LNCaP clone FGC (cell line): ENCODE measurements at regions not wholly inside any gene's neighbourhood (a gene's known extent, or its start where the extent isn't known, plus 50 kb on each side); places are given as distances from the start of the nearest gene placed in this dataset.

ENCODE experiments used
- DNase-seq: peaks from one replicate; pipeline ENCODE4 v3.0.0-alpha.2; 2011; ENCODE audit warnings: low read depth
- H3K4me3 ChIP-seq: 2 replicates; pipeline ENCODE4 v1.5.1; 2011; ENCODE audit warnings: mild to moderate bottlenecking, low read depth, low read length, control low read depth
- TF ChIP-seq, protein P1 (sequence below): IDR thresholded peaks from 2 replicates; pipeline ENCODE4 v1.5.1; 2012; ENCODE audit warnings: mild to moderate bottlenecking; ENCODE audit not compliant: control insufficient read depth, insufficient read depth; ENCODE audit errors: extremely low read depth

DNA sequence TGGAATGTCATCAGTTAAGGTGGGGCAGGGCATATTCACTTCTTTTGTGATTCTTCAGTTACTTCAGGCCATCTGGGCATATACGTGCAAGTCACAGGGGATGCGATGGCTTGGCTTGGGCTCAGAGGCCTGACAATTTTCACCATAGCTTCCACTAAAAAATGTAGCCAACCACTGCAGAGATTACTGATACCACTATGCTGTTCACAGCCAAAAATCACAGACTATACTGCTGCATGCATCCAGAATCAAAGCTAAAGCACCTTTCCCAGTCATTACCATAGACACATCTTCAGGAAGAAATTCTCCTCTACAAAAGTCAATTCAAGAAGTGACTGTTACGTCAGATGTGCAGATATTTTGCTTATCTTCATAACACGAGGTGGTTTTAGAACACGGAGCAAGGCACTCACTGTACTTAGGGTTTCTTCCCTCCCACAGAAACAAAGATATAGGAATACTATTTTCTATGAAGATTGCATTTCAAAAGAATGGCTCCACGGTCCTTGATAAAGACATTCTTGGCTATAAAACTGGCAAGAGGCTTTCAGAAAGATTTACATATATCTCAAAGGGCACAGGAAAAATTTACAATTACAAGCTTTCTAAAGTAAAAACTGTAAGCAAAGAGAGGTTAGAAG lies 1556.6 kb upstream of the PRR20A start:
- H3K4me3 ChIP-seq: no peak overlapping the region
- DNase-seq: no peak
- TF ChIP-seq, protein P1, sequence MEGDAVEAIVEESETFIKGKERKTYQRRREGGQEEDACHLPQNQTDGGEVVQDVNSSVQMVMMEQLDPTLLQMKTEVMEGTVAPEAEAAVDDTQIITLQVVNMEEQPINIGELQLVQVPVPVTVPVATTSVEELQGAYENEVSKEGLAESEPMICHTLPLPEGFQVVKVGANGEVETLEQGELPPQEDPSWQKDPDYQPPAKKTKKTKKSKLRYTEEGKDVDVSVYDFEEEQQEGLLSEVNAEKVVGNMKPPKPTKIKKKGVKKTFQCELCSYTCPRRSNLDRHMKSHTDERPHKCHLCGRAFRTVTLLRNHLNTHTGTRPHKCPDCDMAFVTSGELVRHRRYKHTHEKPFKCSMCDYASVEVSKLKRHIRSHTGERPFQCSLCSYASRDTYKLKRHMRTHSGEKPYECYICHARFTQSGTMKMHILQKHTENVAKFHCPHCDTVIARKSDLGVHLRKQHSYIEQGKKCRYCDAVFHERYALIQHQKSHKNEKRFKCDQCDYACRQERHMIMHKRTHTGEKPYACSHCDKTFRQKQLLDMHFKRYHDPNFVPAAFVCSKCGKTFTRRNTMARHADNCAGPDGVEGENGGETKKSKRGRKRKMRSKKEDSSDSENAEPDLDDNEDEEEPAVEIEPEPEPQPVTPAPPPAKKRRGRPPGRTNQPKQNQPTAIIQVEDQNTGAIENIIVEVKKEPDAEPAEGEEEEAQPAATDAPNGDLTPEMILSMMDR: no peak

DNA sequence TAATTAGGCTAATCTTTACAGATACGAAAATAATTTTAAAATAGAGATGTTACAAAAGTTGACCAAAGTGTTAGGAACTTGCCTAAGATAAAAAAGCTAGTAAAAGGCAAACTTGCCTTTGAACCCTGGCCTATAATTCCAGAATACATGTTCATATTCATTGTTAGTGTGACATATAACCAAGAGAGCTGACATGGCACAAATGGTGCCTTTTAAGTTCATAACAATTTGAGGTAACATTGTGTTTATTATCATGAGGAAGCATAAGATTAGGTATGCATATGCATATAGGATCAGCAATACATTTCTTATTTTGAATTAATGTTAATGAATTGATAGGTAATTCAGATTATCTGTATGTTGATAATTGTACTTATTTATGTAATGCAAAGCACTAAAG lies 1537.9 kb upstream of the PRR20A start:
- TF ChIP-seq, protein P1: no peak
- DNase-seq: no peak
- no peak overlapping the region for H3K4me3 ChIP-seq

DNA sequence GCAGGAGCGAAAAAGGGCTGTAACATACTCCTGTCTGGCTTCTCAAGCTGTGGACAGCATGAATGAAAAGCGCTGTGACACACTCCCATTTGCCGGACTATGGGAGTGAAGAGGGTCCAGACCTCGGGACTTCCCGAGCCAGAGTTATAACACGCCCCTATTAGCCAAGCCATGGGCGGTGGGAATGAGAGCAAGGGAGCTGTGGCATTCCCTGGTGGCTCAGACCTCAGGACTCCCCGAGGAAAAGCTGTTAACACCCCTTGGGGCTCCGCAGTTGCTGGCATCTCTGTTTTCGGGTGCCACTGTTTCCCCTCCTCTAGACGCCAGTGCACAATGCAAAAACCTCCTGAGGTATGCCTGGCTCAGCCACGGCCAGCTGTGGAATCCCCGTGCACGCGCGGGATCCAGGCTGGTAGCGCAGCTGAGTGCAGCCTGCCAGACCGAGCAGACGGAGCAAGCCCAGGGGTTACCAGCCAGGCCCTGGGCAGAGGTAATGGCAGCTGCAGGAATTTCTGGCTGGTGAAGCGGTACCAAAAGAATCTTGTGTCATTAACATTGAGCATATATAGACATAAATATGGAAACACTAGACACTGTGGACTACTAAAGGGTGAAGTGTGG lies 1534.6 kb upstream of the PRR20A start:
- TF ChIP-seq, protein P1: no peak

DNA sequence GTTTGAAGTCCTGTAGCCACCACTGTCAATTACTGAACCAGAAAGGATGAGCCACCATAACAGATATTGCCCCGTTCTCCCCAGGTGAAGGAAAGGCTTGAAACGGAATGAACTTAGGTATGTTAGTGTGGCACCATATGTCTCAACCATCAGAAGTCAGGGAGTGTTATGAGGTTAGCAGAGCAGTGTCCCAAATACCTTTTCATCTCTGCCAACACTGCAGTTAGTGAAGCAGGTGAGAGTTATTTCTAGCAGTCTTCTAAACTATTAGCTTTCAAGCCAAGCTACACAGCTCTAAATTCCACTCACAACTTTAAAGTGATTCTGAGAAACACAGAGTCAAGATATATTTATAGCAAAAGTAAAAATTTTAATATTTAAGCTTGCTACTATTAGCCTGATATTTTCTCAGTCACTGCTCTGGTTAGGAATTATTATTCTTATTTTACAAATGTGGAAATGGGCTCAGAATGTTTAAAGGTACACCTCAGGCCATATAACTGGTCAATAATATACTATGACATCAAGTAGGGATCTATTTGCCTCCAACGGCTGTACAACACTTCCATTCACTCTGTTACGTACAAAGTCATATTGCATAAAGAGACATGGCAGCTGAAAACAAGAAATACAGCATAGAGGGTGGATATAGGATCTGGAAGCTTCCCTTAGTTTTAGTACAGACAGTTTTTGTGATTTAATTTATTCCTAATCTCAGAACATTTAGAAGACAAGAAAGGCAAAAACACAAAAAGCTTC lies 1527.1 kb upstream of the PRR20A start:
- TF ChIP-seq, protein P1: no peak
- H3K4me3 ChIP-seq: no peak overlapping the region
- DNase-seq: no peak

More for the DNA sequence above, 1534.6 kb upstream of the PRR20A start:
- DNase-seq: no peak
- no peak overlapping the region for H3K4me3 ChIP-seq

DNA sequence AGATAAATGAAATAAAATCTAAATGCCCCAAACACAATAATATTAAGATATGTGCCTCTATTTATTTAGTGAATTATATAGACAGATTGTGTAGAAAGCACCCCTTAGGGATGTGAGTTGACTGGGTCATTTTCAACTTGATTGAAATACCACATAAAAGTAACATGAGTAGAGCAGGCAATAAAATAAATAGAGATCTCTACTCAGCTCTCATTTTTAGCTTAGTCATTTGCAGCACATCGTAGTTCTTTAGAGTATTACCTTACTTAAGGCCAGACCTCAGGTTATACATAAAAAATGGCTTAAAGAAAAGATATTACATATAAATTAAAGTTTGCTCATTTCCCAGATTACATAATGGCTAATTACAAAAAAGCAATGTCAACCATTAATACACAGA lies 1525.6 kb upstream of the PRR20A start:
- no peak for DNase-seq

DNA sequence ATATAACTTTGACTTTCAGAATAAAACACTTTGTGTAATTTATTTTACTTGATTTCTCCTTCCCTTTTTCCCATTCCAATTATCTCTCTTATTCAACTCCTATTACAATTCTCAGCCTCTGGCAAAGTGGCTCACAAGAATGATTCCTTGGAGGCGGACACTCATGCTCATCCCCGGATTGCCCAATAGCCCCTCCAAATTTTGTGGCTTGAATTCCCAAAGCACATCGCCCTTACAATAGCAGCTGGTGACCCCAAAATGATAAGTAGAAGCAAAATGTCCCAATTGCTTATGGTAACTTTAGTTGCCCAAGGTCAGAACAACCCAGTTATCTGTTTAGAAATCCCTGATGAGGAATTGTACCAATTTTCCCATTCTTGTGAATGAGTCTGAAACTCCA lies 1523.5 kb upstream of the PRR20A start:
- TF ChIP-seq, protein P1: no peak
- H3K4me3 ChIP-seq: no peak overlapping the region

More for the DNA sequence above, 1525.6 kb upstream of the PRR20A start:
- no peak overlapping the region for H3K4me3 ChIP-seq
- TF ChIP-seq, protein P1: no peak

More for the DNA sequence above, 1523.5 kb upstream of the PRR20A start:
- DNase-seq: no peak
